Osteoblast (primary cell): ENCODE measurements at regions not wholly inside any gene's neighbourhood (a gene's known extent, or its start where the extent isn't known, plus 50 kb on each side); places are given as distances from the start of the nearest gene placed in this dataset.

Experiments used
- DNase-seq: peaks from one replicate; pipeline ENCODE4 v3.0.0; 2011; ENCODE audit warnings: low spot score, mixed read lengths; ENCODE audit not compliant: insufficient read length; ENCODE audit errors: missing footprints
- H2AFZ ChIP-seq: 2 replicates; pipeline ENCODE4 v1.6.0; 2011; ENCODE audit warnings: mild to moderate bottlenecking, low read length
- H3K27ac ChIP-seq: 2 replicates; pipeline ENCODE4 v1.5.1; 2011; ENCODE audit warnings: mild to moderate bottlenecking, low read depth, low read length, moderate library complexity
- H3K27me3 ChIP-seq: 2 replicates; pipeline ENCODE4 v1.6.0; 2012; ENCODE audit warnings: mild to moderate bottlenecking, control low read depth, inconsistent platforms, low read length, moderate library complexity; ENCODE audit not compliant: insufficient read depth
- H3K36me3 ChIP-seq: 2 replicates; pipeline ENCODE4 v1.5.1; 2011; ENCODE audit warnings: mild to moderate bottlenecking, low read length, control low read depth, moderate library complexity; ENCODE audit not compliant: insufficient read depth
- H3K4me1 ChIP-seq: 2 replicates; pipeline ENCODE4 v1.5.1; 2011; ENCODE audit warnings: mild to moderate bottlenecking, low read length, control low read depth, moderate library complexity; ENCODE audit not compliant: insufficient read depth
- H3K4me2 ChIP-seq: 2 replicates; pipeline ENCODE4 v1.6.0; 2011; ENCODE audit warnings: mild to moderate bottlenecking, low read length; ENCODE audit not compliant: insufficient read depth
- H3K4me3 ChIP-seq: fragments of 200-600 bp; sonication (generic); 3 replicates; pipeline ENCODE4 v1.5.1; 2012; ENCODE audit warnings: mild to moderate bottlenecking, low read length, inconsistent platforms; ENCODE audit not compliant: insufficient read depth
- H3K79me2 ChIP-seq: 2 replicates; pipeline ENCODE4 v1.6.0; 2012; ENCODE audit warnings: mild to moderate bottlenecking, low read length, control low read depth, inconsistent platforms; ENCODE audit not compliant: insufficient read depth
- H3K9me3 ChIP-seq: 2 replicates; pipeline ENCODE4 v1.5.1; 2011; ENCODE audit warnings: low read depth, low read length, control low read depth
- H4K20me1 ChIP-seq: 2 replicates; pipeline ENCODE4 v1.6.0; 2012; ENCODE audit warnings: mild to moderate bottlenecking, low read length, control low read depth; ENCODE audit not compliant: insufficient read depth
- CTCF ChIP-seq: IDR thresholded peaks from 2 replicates; pipeline ENCODE4 v1.5.1; 2011; ENCODE audit warnings: mild to moderate bottlenecking, low read depth, low read length, moderate library complexity; ENCODE audit errors: extremely low read depth

GRCh38 chr7:21041666-21042065, 255.0 kb upstream of the SP8 start:
- no peak overlapping the region for H3K4me3 ChIP-seq
- H3K36me3 ChIP-seq = no peaks in the 10 kb centered on the region
- H3K79me2 ChIP-seq = no peaks in the 10 kb centered on the region
- no peak overlapping the region for H2AFZ ChIP-seq
- TF ChIP-seq CTCF = no peak
- H3K4me2 ChIP-seq = no peak overlapping the region
- H3K4me1 ChIP-seq = no peaks in the 10 kb centered on the region
- H3K9me3 ChIP-seq = no peaks in the 10 kb centered on the region
- no peaks in the 10 kb centered on the region for H3K27me3 ChIP-seq
- no peak overlapping the region for H3K27ac ChIP-seq
- no peak for DNase-seq
- H4K20me1 ChIP-seq = no peaks in the 10 kb centered on the region

- Histone ChIP-seq H3K4me2 (no peak overlapping the region), H3K4me3 (no peak overlapping the region), H3K79me2 (no peaks in the 10 kb centered on the region), H3K27me3 (no peaks in the 10 kb centered on the region), H3K9me3 (no peaks in the 10 kb centered on the region), H3K36me3 (no peaks in the 10 kb centered on the region), H4K20me1 (no peaks in the 10 kb centered on the region), H2AFZ (no peak overlapping the region), H3K4me1 (no peaks in the 10 kb centered on the region), H3K27ac (no peak overlapping the region)
- TF ChIP-seq CTCF = no peak
- DNase-seq = no peak
These were observed 257.7 kb upstream of the SP8 start for GRCh38 chr7:21044384-21044783.

GRCh38 chr7:21044913-21045568, 258.4 kb upstream of the SP8 start:
- no peak overlapping the region for H3K4me3 ChIP-seq
- H3K36me3 ChIP-seq = no peaks in the 10 kb centered on the region
- no peak for DNase-seq
- no peak overlapping the region for H2AFZ ChIP-seq
- H3K27ac ChIP-seq = no peak overlapping the region
- peaks cover under 1% of the 10 kb centered on the region for H3K9me3 ChIP-seq
- H3K27me3 ChIP-seq = no peaks in the 10 kb centered on the region
- no peaks in the 10 kb centered on the region for H3K4me1 ChIP-seq
- no peak for TF ChIP-seq CTCF
- no peaks in the 10 kb centered on the region for H3K79me2 ChIP-seq
- no peak overlapping the region for H3K4me2 ChIP-seq
- H4K20me1 ChIP-seq = no peaks in the 10 kb centered on the region

GRCh38 chr7:21051865-21052264, 265.2 kb upstream of the SP8 start:
- no peak overlapping the region for H2AFZ ChIP-seq
- H3K27me3 ChIP-seq = no peaks in the 10 kb centered on the region
- H3K4me1 ChIP-seq = no peaks in the 10 kb centered on the region
- no peaks in the 10 kb centered on the region for H3K79me2 ChIP-seq
- H4K20me1 ChIP-seq = no peaks in the 10 kb centered on the region
- no peak overlapping the region for H3K27ac ChIP-seq
- peaks cover 2% of the 10 kb centered on the region for H3K9me3 ChIP-seq
- no peak for TF ChIP-seq CTCF
- no peaks in the 10 kb centered on the region for H3K36me3 ChIP-seq
- no peak overlapping the region for H3K4me3 ChIP-seq
- H3K4me2 ChIP-seq = no peak overlapping the region
- no peak for DNase-seq
